GM12878 (cell line): ENCODE measurements at regions not wholly inside any gene's neighbourhood (a gene's known extent, or its start where the extent isn't known, plus 50 kb on each side); places are given as distances from the start of the nearest gene placed in this dataset.

Source experiments
- ATAC-seq: fragments of 200-7000 bp; cut with Tn5 transposase; 3 replicates; pipeline ENCODE4 v1.9.1; 2020; ENCODE audit warnings: mild to moderate bottlenecking, moderate library complexity
- BruUV-seq: library from RNA; stranded (reverse); fragments of 400-500 nt; replicated peaks from 2 replicates; lab custom pipeline; 2021; lab: Mats Ljungman, UMichigan
- CTCF ChIA-PET: fragments of 300-600 bp; sonication (Branson Sonifier 250); formaldehyde crosslinking; extraction: SDS; loops from one replicate; lab custom pipeline; 2021; ENCODE audit warnings: inconsistent platforms; lab: Yijun Ruan, JAX
- POLR2A ChIA-PET: fragments of 350-600 bp; formaldehyde crosslinking; extraction: SDS; loops from one replicate; lab custom pipeline; 2021; ENCODE audit warnings: inconsistent platforms; lab: Charles Lee
- RAD21 ChIA-PET: fragments of 300-600 bp; sonication (Branson Sonifier 250); formaldehyde crosslinking; loops from one replicate; lab custom pipeline; 2023; ENCODE audit warnings: antibody characterized with exemption; ENCODE audit not compliant: unreplicated experiment; lab: Charles Lee
- SMC1A ChIA-PET: fragments of 300-600 bp; sonication (Branson Sonifier 250); formaldehyde crosslinking; loops from one replicate; lab custom pipeline; 2023; ENCODE audit not compliant: unreplicated experiment, uncharacterized antibody; lab: Charles Lee
- DNase-seq: peaks from one replicate; pipeline ENCODE4 v3.0.0-alpha.2; 2011; ENCODE audit warnings: low read depth, low spot score
- FAIRE-seq: peaks from 3 replicates; lab custom pipeline; 2011; peaks lifted over from hg19 to GRCh38; lab: Jason Lieb, UNC
- H2AFZ ChIP-seq: 2 replicates; pipeline ENCODE4 v1.6.0; 2011; ENCODE audit warnings: low read depth, low read length, control low read depth; ENCODE audit not compliant: control insufficient read depth
- H3K27ac ChIP-seq: 2 replicates; pipeline ENCODE4 v1.5.1; 2011; ENCODE audit warnings: control low read depth; ENCODE audit not compliant: control insufficient read depth, insufficient read depth
- H3K27me3 ChIP-seq, 2 experiments: replicated peaks in 1 of 2; 2 replicates each; pipeline versions ENCODE4 v1.6.0 to v1.6.1; 2011; ENCODE audit warnings: low read length in 1 of 2; ENCODE audit not compliant: control insufficient read depth in 2 of 2, insufficient read depth in 2 of 2
- H3K36me3 ChIP-seq, 2 experiments: 2 replicates each; pipeline ENCODE4 v1.5.1; 2011; ENCODE audit warnings: low read length in 1 of 2; ENCODE audit not compliant: control insufficient read depth in 2 of 2, insufficient read depth in 2 of 2
- H3K4me1 ChIP-seq: 2 replicates; pipeline ENCODE4 v1.6.1; 2011; ENCODE audit warnings: mild to moderate bottlenecking, low read length, moderate library complexity, mixed read lengths; ENCODE audit not compliant: control insufficient read depth, insufficient read depth
- H3K4me2 ChIP-seq: 2 replicates; pipeline ENCODE4 v1.6.0; 2011; ENCODE audit warnings: control low read depth; ENCODE audit not compliant: control insufficient read depth, insufficient read depth
- H3K4me3 ChIP-seq: fragments of 200-600 bp; sonication (generic); 2 replicates; pipeline ENCODE4 v1.5.1; 2016
- H3K79me2 ChIP-seq: 2 replicates; pipeline ENCODE4 v1.6.0; 2011; ENCODE audit warnings: low read length; ENCODE audit not compliant: control insufficient read depth, insufficient read depth
- H3K9ac ChIP-seq: 2 replicates; pipeline ENCODE4 v1.8.0; 2011; ENCODE audit warnings: low read length, control low read depth, mixed read lengths; ENCODE audit not compliant: control insufficient read depth, insufficient read depth
- H3K9me3 ChIP-seq: replicated peaks from 3 replicates; pipeline ENCODE4 v1.5.1; 2011; ENCODE audit warnings: mild to moderate bottlenecking, low read length; ENCODE audit not compliant: control insufficient read depth, insufficient read depth
- H4K20me1 ChIP-seq: 2 replicates; pipeline ENCODE4 v1.6.0; 2011; ENCODE audit not compliant: control insufficient read depth, insufficient read depth
- BMI1 ChIP-seq: fragments of 450-650 bp; IDR thresholded peaks from 2 replicates; pipeline ENCODE4 v1.6.1; 2016; ENCODE audit warnings: mild to moderate bottlenecking, moderate library complexity, borderline replicate concordance
- CREB1 ChIP-seq: IDR thresholded peaks from 2 replicates; pipeline ENCODE4 v1.6.1; 2012; ENCODE audit warnings: low read depth, mild to moderate bottlenecking, inconsistent platforms
- DPF2 ChIP-seq: fragments of 450-650 bp; IDR thresholded peaks from 2 replicates; pipeline ENCODE4 v1.6.1; 2017; ENCODE audit warnings: mild to moderate bottlenecking
- EP300 ChIP-seq, 2 experiments: fragments of 150-350 bp in 1 of 2; IDR thresholded peaks; 2 replicates each; pipeline ENCODE4 v1.6.1; 2011 to 2012; ENCODE audit warnings: low read depth in 2 of 2, low read length in 2 of 2, borderline replicate concordance in 1 of 2, improper control_type of control experiment in 1 of 2, inconsistent platforms in 1 of 2; ENCODE audit not compliant: control insufficient read depth in 1 of 2
- HDGF ChIP-seq: fragments of 450-650 bp; IDR thresholded peaks from 2 replicates; pipeline ENCODE4 v1.6.1; 2016; ENCODE audit warnings: antibody characterized with exemption
- KDM1A ChIP-seq: fragments of 200-600 bp; sonication (generic); IDR thresholded peaks from 2 replicates; pipeline ENCODE4 v1.6.1; 2016; ENCODE audit warnings: borderline replicate concordance
- NFXL1 ChIP-seq: fragments of 450-650 bp; IDR thresholded peaks from 2 replicates; pipeline ENCODE4 v1.6.1; 2017; ENCODE audit warnings: antibody characterized with exemption, mild to moderate bottlenecking, borderline replicate concordance
- RCOR1 ChIP-seq: conservative IDR thresholded peaks from 2 replicates; pipeline ENCODE4 v1.6.1; 2012; ENCODE audit warnings: low read depth, low read length, improper control_type of control experiment
- SIN3A ChIP-seq: IDR thresholded peaks from 2 replicates; pipeline ENCODE4 v1.6.1; 2012; ENCODE audit warnings: low read depth, low read length, improper control_type of control experiment
- YY1 ChIP-seq: IDR thresholded peaks from 2 replicates; pipeline ENCODE4 v1.6.1; 2011; ENCODE audit warnings: low read depth, mild to moderate bottlenecking, low read length
- ZBED1 ChIP-seq: IDR thresholded peaks from 2 replicates; pipeline ENCODE4 v1.6.1; 2016; ENCODE audit warnings: borderline replicate concordance
- ZNF207 ChIP-seq: fragments of 450-650 bp; IDR thresholded peaks from 2 replicates; pipeline ENCODE4 v1.6.1; 2014; ENCODE audit warnings: antibody characterized with exemption, mild to moderate bottlenecking, borderline replicate concordance
- ZNF217 ChIP-seq: fragments of 450-650 bp; IDR thresholded peaks from 2 replicates; pipeline ENCODE4 v1.6.1; 2017; ENCODE audit warnings: antibody characterized with exemption, mild to moderate bottlenecking
- ZNF384 ChIP-seq: IDR thresholded peaks from 2 replicates; pipeline ENCODE4 v1.6.1; 2012; ENCODE audit warnings: low read depth, mild to moderate bottlenecking, low read length, improper control_type of control experiment, borderline replicate concordance
- ZSCAN29 ChIP-seq: fragments of 450-650 bp; IDR thresholded peaks from 2 replicates; pipeline ENCODE4 v1.6.1; 2017; ENCODE audit warnings: mild to moderate bottlenecking, moderate library complexity
- ZZZ3 ChIP-seq: IDR thresholded peaks from 2 replicates; pipeline ENCODE4 v1.6.1; 2011; ENCODE audit warnings: low read depth; ENCODE audit not compliant: control insufficient read depth, insufficient read length
- WGBS: methylation state at CpG from one replicate; pipeline ENCODE4 v1.1.6; 2016; ENCODE audit warnings: low lambda C conversion rate; ENCODE audit not compliant: insufficient replicate concordance, insufficient coverage; ENCODE audit errors: missing lambda C conversion rate; 5-methylcytosine and 5-hydroxymethylcytosine counted together
- in situ Hi-C: fragments of 300-500 bp; cut with MboI; formaldehyde crosslinking; loops from 9 replicates; pipeline ENCODE4 v1.14.3; 2018; ENCODE audit warnings: mixed read lengths
- intact Hi-C: fragments of 100-400 bp; cut with micrococcal nuclease; formaldehyde crosslinking; loops from one replicate; pipeline ENCODE4 v1.14.2; 2022; ENCODE audit not compliant: unreplicated experiment
- TF ChIP-seq, protein P1 (sequence below): IDR thresholded peaks from 2 replicates; pipeline ENCODE4 v1.6.1; 2011; ENCODE audit warnings: low read depth, mild to moderate bottlenecking, low read length, moderate library complexity, borderline replicate concordance; ENCODE audit errors: extremely low read depth
- TF ChIP-seq, protein P2 (sequence below): fragments of 450-650 bp; IDR thresholded peaks from 2 replicates; pipeline ENCODE4 v1.6.1; 2016; ENCODE audit warnings: mild to moderate bottlenecking
- TF ChIP-seq, protein P3 (sequence below): IDR thresholded peaks from 2 replicates; pipeline ENCODE4 v1.6.1; 2012; ENCODE audit warnings: improper control_type of control experiment, low read depth, low read length; ENCODE audit not compliant: insufficient replicate concordance

DNA sequence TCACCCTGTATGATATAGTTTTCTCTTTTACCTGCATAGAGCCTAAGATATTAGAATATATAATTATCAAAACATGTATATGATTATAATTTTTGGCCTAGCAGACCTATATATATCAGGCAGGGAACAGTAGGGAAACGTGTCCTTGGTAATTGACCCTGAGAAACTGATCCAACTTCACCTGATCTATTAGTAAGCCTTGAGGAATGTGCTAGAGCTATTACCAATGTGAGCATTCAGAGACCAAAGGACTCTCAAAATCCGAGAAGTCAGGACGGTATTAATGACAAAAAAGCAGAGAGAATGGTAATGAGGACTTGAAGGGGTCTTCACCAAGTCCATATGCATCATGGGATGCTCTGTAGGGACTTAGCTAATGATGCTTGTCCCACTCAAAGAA lies 571.9 kb downstream of the CPS1 start:
- Histone ChIP-seq H3K27ac (no peak overlapping the region), H3K9ac (no peak overlapping the region), H4K20me1 (no peaks in the 10 kb centered on the region), H3K79me2 (no peaks in the 10 kb centered on the region), H3K4me2 (no peak overlapping the region), H3K4me3 (no peak overlapping the region), H3K27me3 (no peaks in the 10 kb centered on the region; a peak in 1 of 4 replicates), H3K36me3 (no peaks in the 10 kb centered on the region), H3K9me3 (no peaks in the 10 kb centered on the region), H3K4me1 (no peaks in the 10 kb centered on the region), H2AFZ (no peak overlapping the region)
- DNase-seq = no peak
- TF ChIP-seq NFXL1 (no peak), EP300 (IDR thresholded peaks at IDR 0.05; ENCODE audit: borderline replicate concordance in 1 of 2, control insufficient read depth in 1 of 2, low read depth in 2 of 2, low read length in 2 of 2) (no peak), YY1 (no peak), CREB1 (no peak), BMI1 (no peak), ZNF217 (no peak), SIN3A (no peak), DPF2 (no peak), HDGF (no peak), ZNF384 (no peak), ZSCAN29 (no peak), ZZZ3 (no peak), ZNF207 (no peak), RCOR1 (no peak), KDM1A (no peak), ZBED1 (no peak)
- TF ChIP-seq, protein P1, sequence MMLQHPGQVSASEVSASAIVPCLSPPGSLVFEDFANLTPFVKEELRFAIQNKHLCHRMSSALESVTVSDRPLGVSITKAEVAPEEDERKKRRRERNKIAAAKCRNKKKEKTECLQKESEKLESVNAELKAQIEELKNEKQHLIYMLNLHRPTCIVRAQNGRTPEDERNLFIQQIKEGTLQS = no peak
- TF ChIP-seq, protein P2, sequence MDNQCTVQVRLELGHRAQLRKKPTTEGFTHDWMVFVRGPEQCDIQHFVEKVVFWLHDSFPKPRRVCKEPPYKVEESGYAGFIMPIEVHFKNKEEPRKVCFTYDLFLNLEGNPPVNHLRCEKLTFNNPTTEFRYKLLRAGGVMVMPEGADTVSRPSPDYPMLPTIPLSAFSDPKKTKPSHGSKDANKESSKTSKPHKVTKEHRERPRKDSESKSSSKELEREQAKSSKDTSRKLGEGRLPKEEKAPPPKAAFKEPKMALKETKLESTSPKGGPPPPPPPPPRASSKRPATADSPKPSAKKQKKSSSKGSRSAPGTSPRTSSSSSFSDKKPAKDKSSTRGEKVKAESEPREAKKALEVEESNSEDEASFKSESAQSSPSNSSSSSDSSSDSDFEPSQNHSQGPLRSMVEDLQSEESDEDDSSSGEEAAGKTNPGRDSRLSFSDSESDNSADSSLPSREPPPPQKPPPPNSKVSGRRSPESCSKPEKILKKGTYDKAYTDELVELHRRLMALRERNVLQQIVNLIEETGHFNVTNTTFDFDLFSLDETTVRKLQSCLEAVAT = no peak
- TF ChIP-seq, protein P3, sequence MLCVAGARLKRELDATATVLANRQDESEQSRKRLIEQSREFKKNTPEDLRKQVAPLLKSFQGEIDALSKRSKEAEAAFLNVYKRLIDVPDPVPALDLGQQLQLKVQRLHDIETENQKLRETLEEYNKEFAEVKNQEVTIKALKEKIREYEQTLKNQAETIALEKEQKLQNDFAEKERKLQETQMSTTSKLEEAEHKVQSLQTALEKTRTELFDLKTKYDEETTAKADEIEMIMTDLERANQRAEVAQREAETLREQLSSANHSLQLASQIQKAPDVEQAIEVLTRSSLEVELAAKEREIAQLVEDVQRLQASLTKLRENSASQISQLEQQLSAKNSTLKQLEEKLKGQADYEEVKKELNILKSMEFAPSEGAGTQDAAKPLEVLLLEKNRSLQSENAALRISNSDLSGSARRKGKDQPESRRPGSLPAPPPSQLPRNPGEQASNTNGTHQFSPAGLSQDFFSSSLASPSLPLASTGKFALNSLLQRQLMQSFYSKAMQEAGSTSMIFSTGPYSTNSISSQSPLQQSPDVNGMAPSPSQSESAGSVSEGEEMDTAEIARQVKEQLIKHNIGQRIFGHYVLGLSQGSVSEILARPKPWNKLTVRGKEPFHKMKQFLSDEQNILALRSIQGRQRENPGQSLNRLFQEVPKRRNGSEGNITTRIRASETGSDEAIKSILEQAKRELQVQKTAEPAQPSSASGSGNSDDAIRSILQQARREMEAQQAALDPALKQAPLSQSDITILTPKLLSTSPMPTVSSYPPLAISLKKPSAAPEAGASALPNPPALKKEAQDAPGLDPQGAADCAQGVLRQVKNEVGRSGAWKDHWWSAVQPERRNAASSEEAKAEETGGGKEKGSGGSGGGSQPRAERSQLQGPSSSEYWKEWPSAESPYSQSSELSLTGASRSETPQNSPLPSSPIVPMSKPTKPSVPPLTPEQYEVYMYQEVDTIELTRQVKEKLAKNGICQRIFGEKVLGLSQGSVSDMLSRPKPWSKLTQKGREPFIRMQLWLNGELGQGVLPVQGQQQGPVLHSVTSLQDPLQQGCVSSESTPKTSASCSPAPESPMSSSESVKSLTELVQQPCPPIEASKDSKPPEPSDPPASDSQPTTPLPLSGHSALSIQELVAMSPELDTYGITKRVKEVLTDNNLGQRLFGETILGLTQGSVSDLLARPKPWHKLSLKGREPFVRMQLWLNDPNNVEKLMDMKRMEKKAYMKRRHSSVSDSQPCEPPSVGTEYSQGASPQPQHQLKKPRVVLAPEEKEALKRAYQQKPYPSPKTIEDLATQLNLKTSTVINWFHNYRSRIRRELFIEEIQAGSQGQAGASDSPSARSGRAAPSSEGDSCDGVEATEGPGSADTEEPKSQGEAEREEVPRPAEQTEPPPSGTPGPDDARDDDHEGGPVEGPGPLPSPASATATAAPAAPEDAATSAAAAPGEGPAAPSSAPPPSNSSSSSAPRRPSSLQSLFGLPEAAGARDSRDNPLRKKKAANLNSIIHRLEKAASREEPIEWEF = no peak
- 0% methylated on average over 3 of the region's 3 CpGs for WGBS
- ATAC-seq = no peak
- FAIRE-seq = no peak
- ChIA-PET SMC1A (interaction anchor here (1.1 kb wide), 1 partner anchor 22 kb away, joined by 3 read pairs; no protein-coding TSS in a partner anchor), CTCF (no interaction called here), POLR2A (no interaction called here), RAD21 (no interaction called here)
- in situ Hi-C loops (no loop called here), intact Hi-C loops (no loop called here)
- BruUV-seq = no TSS peak
